ENCODE measurements at regions not wholly inside any gene's neighbourhood (a gene's known extent, or its start where the extent isn't known, plus 50 kb on each side); places are given as distances from the start of the nearest gene placed in this dataset.

DNA sequence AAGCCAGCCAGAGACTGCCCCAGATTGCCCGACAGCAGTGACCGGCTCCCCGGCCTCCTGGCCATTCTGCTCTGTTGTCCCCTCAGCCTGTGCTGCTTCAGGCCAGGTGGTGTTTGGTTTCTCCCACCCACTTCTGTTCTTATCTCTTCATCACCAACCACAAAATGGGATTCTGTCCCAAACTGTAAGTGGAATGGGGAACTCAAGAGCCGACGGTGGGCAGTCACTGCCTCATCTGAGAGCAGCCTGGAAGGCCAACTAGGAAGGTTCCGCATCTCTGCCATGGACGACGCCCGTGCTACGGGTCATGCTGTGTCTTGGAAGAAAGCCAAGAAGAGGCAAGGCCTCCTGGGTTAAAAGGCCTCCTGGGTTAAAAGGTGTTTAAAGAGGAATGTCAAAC, 219.0 kb upstream of the PIK3R1 start:
- H3K4me3 Mint-ChIP-seq, result no peak overlapping the region
- H3K27ac Mint-ChIP-seq, result no peak overlapping the region
- H3K36me3 Mint-ChIP-seq (ENCODE audit: low read depth), result no peaks in the 10 kb centered on the region
- TF ChIP-seq CTCF (IDR thresholded peaks at IDR 0.05), result no peak
- no peaks in the 10 kb centered on the region for H3K9me3 Mint-ChIP-seq
- no peaks in the 10 kb centered on the region for H3K27me3 Mint-ChIP-seq (ENCODE audit: insufficient read depth)
- H3K4me1 Mint-ChIP-seq (ENCODE audit: low read depth), result peaks cover 50% of the 10 kb centered on the region
- no peak for DNase-seq

DNA sequence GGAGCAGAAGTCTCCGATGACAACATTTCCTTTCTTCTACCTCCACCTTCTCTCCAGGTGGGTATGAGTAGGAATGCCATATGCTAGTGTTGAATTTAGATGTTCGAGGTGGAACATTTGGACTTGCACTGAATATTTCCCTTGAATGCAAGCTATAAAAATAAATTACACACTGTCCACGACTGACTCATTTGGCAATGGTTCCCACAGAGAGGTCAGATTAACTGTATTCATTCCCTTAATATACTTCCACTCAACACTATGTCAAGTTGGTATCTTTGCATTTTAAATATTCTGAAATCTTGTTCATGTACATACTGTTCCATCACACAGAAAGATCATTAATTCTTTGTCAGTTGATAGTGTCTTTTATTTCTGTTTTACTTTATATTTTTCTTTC, 222.6 kb upstream of the PIK3R1 start:
- Mint-ChIP-seq H3K4me1 (ENCODE audit: low read depth) (peaks cover 22% of the 10 kb centered on the region), H3K27ac (no peak overlapping the region), H3K27me3 (ENCODE audit: insufficient read depth) (no peaks in the 10 kb centered on the region), H3K9me3 (no peaks in the 10 kb centered on the region), H3K36me3 (ENCODE audit: low read depth) (no peaks in the 10 kb centered on the region), H3K4me3 (no peak overlapping the region)
- TF ChIP-seq CTCF (IDR thresholded peaks at IDR 0.05), result no peak
- DNase-seq, result peak; percentile 44

DNA sequence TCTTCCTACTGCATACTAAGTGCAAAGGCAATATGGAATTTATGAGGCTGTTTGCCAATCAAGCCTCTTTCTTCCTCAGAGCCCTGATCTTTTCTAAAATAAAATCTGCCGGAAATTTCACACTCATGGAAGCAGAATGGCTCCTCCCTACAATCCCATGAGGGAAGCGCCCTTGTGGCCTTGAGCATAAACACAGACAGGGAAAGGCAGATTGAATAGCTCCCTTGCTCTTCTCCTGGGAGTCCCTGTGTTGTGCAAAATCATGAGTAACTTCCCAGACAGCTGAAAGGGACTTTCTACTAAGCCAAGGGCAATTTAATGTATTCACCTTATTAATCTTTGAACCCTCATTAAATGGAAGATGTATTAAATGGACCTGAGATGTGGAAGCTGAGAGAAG, 226.1 kb upstream of the PIK3R1 start:
- H3K27me3 Mint-ChIP-seq (ENCODE audit: insufficient read depth), result no peaks in the 10 kb centered on the region
- no peak overlapping the region for H3K4me3 Mint-ChIP-seq
- TF ChIP-seq CTCF (IDR thresholded peaks at IDR 0.05), result no peak
- no peak overlapping the region for H3K27ac Mint-ChIP-seq
- no peaks in the 10 kb centered on the region for H3K9me3 Mint-ChIP-seq
- DNase-seq, result no peak
- no peaks in the 10 kb centered on the region for H3K36me3 Mint-ChIP-seq (ENCODE audit: low read depth)
- H3K4me1 Mint-ChIP-seq (ENCODE audit: low read depth), result peaks cover 39% of the 10 kb centered on the region

DNA sequence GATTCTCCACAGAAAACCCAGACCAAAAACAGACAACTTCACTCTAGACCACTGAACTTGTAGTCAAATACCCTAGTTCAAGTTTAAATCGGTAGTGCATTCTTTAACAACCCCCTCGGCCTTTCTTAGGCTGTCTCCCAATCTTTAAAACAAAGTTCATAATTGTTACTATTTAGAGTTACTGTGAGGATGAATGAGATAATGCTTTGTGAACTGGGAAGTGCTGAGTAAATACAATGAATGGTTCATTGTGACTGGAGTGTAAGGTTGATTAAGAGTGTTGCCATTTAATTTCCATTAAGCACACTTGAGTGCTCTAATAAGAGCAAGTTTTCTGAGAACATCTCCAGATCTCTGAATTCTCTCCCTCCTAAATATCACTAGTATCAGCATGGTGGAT, 228.8 kb upstream of the PIK3R1 start:
- no peaks in the 10 kb centered on the region for H3K9me3 Mint-ChIP-seq
- no peak overlapping the region for H3K4me3 Mint-ChIP-seq
- H3K36me3 Mint-ChIP-seq (ENCODE audit: low read depth), result no peaks in the 10 kb centered on the region
- H3K4me1 Mint-ChIP-seq (ENCODE audit: low read depth), result peaks cover 38% of the 10 kb centered on the region
- H3K27ac Mint-ChIP-seq, result no peak overlapping the region
- no peak for DNase-seq
- no peaks in the 10 kb centered on the region for H3K27me3 Mint-ChIP-seq (ENCODE audit: insufficient read depth)
- TF ChIP-seq CTCF (IDR thresholded peaks at IDR 0.05), result no peak

GRCh38 chr5:67985686-67986387, 229.7 kb upstream of the PIK3R1 start:
- Mint-ChIP-seq H3K4me1 (ENCODE audit: low read depth) (peaks cover 38% of the 10 kb centered on the region), H3K27me3 (ENCODE audit: insufficient read depth) (no peaks in the 10 kb centered on the region), H3K36me3 (ENCODE audit: low read depth) (no peaks in the 10 kb centered on the region), H3K27ac (no peak overlapping the region; the same call in 1 of the 2 replicates), H3K9me3 (no peaks in the 10 kb centered on the region), H3K4me3 (no peak overlapping the region)
- no peak for DNase-seq
- no peak for TF ChIP-seq CTCF (IDR thresholded peaks at IDR 0.05)

All from HFFc6 (cell line).